ENCODE measurements at regions not wholly inside any gene's neighbourhood (a gene's known extent, or its start where the extent isn't known, plus 50 kb on each side); places are given as distances from the start of the nearest gene placed in this dataset.
"Not testable (repeated sequence)": the region's sequence is repeated elsewhere in the genome, so short reads cannot be mapped to it uniquely, and the experiment has no call there.

- peaks cover 20% of the 10 kb centered on the region for H3K4me1 Mint-ChIP-seq (ENCODE audit: insufficient read depth, unreplicated experiment)
- DNase-seq (ENCODE audit: unreplicated experiment) = peak; percentile 69
- intact Hi-C loops (cut with micrococcal nuclease) = no loop called here
Observed at GRCh38 chr12:27163048-27163715, 80.8 kb upstream of the C12orf71 start.

GRCh38 chr12:27163894-27164293 lies 80.2 kb upstream of the STK38L start:
- ChIA-PET POLR2A (interaction anchor here (1.0 kb wide), 1 partner anchor 14 kb away, joined by 5 read pairs; no protein-coding TSS in a partner anchor), CTCF (interaction anchor here (0.8 kb wide), 1 partner anchor 11 kb away, joined by 3 read pairs; no protein-coding TSS in a partner anchor)
- intact Hi-C loops (cut with micrococcal nuclease) = no loop called here

More at GRCh38 chr12:27163048-27163715, 80.8 kb upstream of the C12orf71 start:
- TF ChIP-seq CTCF (IDR thresholded peaks at IDR 0.05; ENCODE audit: unreplicated experiment) = no peak
- BruUV-seq (replicated peaks) = no TSS peak
- Mint-ChIP-seq H3K4me3 (ENCODE audit: unreplicated experiment) (no peak overlapping the region), H3K27ac (ENCODE audit: low read depth, unreplicated experiment) (no peak overlapping the region), H3K9me3 (ENCODE audit: unreplicated experiment) (no peaks in the 10 kb centered on the region), H3K36me3 (ENCODE audit: insufficient read depth, unreplicated experiment) (no peaks in the 10 kb centered on the region), H3K27me3 (ENCODE audit: insufficient read depth, unreplicated experiment) (no peaks in the 10 kb centered on the region)
- ChIA-PET POLR2A (no interaction called here), CTCF (interaction anchor here (0.5 to 0.8 kb wide), 3 partner anchors 10 to 148 kb away, joined by 3 to 4 read pairs (median 3); no protein-coding TSS in a partner anchor)

DNA sequence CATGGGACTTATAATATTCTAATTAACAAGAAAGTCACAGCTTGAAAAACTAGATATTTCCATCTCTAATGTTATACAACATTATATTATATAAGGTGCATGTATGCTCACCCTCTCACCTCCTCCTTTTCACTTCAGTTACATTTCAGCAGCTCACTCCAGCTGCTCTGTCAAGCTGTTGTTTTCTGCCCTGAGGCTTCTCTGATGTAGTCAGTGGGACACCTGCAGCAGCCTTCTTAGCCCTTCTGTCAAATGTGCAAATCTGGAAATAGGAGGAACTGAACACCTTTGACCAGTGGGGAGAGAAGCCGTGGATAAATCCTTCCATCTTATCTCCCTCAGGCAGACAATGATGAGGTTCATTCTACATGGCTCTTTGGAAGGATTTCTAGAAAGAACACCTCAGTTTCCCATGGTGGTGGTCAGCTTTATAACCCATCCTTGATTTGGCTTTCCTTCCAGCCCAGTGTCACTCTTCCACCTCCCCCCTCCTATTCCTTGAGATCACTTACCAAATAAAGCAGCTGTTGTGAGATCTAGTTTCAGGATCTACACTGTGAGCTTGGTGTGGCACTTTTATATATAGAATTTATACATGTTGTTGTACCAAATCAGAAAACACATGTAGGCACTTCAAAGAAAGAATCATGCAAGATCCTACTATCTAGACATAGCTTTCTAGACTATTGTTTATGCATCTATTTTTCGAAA lies 79.6 kb upstream of the STK38L start:
- BruUV-seq (replicated peaks) = no TSS peak
- ChIA-PET CTCF (interaction anchor here (0.6 kb wide), 1 partner anchor 51 kb away, joined by 3 read pairs; no protein-coding TSS in a partner anchor), POLR2A (interaction anchor here (1.0 kb wide), 2 partner anchors 14 to 15 kb away, joined by 5 read pairs; no protein-coding TSS in a partner anchor)
- no peak overlapping the region for H3K4me3 Mint-ChIP-seq (ENCODE audit: unreplicated experiment)
- no peak for DNase-seq (ENCODE audit: unreplicated experiment)
- TF ChIP-seq CTCF (IDR thresholded peaks at IDR 0.05; ENCODE audit: unreplicated experiment) = no peak
- peaks cover 20% of the 10 kb centered on the region for H3K4me1 Mint-ChIP-seq (ENCODE audit: insufficient read depth, unreplicated experiment)
- H3K27ac Mint-ChIP-seq (ENCODE audit: low read depth, unreplicated experiment) = no peak overlapping the region
- no peaks in the 10 kb centered on the region for H3K9me3 Mint-ChIP-seq (ENCODE audit: unreplicated experiment)
- intact Hi-C loops (cut with micrococcal nuclease) = no loop called here
- no peaks in the 10 kb centered on the region for H3K36me3 Mint-ChIP-seq (ENCODE audit: insufficient read depth, unreplicated experiment)
- no peaks in the 10 kb centered on the region for H3K27me3 Mint-ChIP-seq (ENCODE audit: insufficient read depth, unreplicated experiment)

More at GRCh38 chr12:27163894-27164293, 80.2 kb upstream of the STK38L start:
- Mint-ChIP-seq H3K4me1 (ENCODE audit: insufficient read depth, unreplicated experiment) (peaks cover 20% of the 10 kb centered on the region), H3K27ac (ENCODE audit: low read depth, unreplicated experiment) (no peak overlapping the region), H3K27me3 (ENCODE audit: insufficient read depth, unreplicated experiment) (no peaks in the 10 kb centered on the region), H3K9me3 (ENCODE audit: unreplicated experiment) (no peaks in the 10 kb centered on the region), H3K4me3 (ENCODE audit: unreplicated experiment) (no peak overlapping the region), H3K36me3 (ENCODE audit: insufficient read depth, unreplicated experiment) (no peaks in the 10 kb centered on the region)
- TF ChIP-seq CTCF (IDR thresholded peaks at IDR 0.05; ENCODE audit: unreplicated experiment) = no peak
- no TSS peak for BruUV-seq (replicated peaks)
- DNase-seq (ENCODE audit: unreplicated experiment) = no peak

- H3K27me3 Mint-ChIP-seq (ENCODE audit: insufficient read depth, unreplicated experiment); H3K36me3 Mint-ChIP-seq (ENCODE audit: insufficient read depth, unreplicated experiment); intact Hi-C loops (cut with micrococcal nuclease); H3K27ac Mint-ChIP-seq (ENCODE audit: low read depth, unreplicated experiment); POLR2A ChIA-PET; H3K9me3 Mint-ChIP-seq (ENCODE audit: unreplicated experiment); H3K4me3 Mint-ChIP-seq (ENCODE audit: unreplicated experiment); DNase-seq (ENCODE audit: unreplicated experiment); BruUV-seq (replicated peaks): not testable (repeated sequence)
- peaks cover 19% of the 10 kb centered on the region for H3K4me1 Mint-ChIP-seq (ENCODE audit: insufficient read depth, unreplicated experiment)
- CTCF ChIA-PET = interaction anchor here (0.6 kb wide), 1 partner anchor 230 kb away, joined by 3 read pairs; no protein-coding TSS in a partner anchor
Observed at GRCh38 chr12:27165958-27166357, 78.1 kb upstream of the STK38L start.

- CTCF ChIA-PET = interaction anchor here (0.8 to 1.0 kb wide), 2 partner anchors 16 to 136 kb away, joined by 3 read pairs; no protein-coding TSS in a partner anchor
- DNase-seq (ENCODE audit: unreplicated experiment); H3K27ac Mint-ChIP-seq (ENCODE audit: low read depth, unreplicated experiment); H3K27me3 Mint-ChIP-seq (ENCODE audit: insufficient read depth, unreplicated experiment); BruUV-seq (replicated peaks); POLR2A ChIA-PET; H3K4me3 Mint-ChIP-seq (ENCODE audit: unreplicated experiment); H3K4me1 Mint-ChIP-seq (ENCODE audit: insufficient read depth, unreplicated experiment); H3K9me3 Mint-ChIP-seq (ENCODE audit: unreplicated experiment); H3K36me3 Mint-ChIP-seq (ENCODE audit: insufficient read depth, unreplicated experiment); intact Hi-C loops (cut with micrococcal nuclease): not testable (repeated sequence)
Observed at GRCh38 chr12:27171494-27171893, 72.6 kb upstream of the STK38L start.

All from MCF 10A (cell line).